ENCODE measurements at regions not wholly inside any gene's neighbourhood (a gene's known extent, or its start where the extent isn't known, plus 50 kb on each side); places are given as distances from the start of the nearest gene placed in this dataset.

DNA sequence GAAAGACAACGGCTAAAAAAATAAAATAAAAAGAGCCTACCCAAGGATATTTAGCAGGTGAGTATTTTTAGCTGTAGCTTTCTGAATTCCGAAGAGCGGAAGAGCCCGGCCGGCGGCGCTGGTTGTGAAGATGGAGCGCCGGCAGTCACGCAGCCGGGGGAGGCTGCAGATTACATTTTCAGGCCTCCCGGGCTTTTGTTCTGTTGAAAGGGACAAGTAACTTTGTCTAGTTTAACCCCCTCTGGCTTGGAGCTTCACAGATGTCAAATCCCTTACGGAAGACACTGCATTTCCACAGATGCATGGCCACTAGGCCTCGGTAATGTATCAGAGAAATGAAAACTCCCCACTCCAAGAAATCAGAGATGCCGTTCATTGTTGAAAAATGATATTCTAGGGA, 497.6 kb upstream of the MKI67 start:
- DNase-seq (ENCODE audit: low read depth): no peak

- DNase-seq (ENCODE audit: low read depth): no peak
These were observed 498.7 kb upstream of the MKI67 start for GRCh38 chr10:128624656-128625530.

- no peak for DNase-seq (ENCODE audit: low read depth)
These were observed 499.7 kb upstream of the MKI67 start for GRCh38 chr10:128625926-128626325.

DNA sequence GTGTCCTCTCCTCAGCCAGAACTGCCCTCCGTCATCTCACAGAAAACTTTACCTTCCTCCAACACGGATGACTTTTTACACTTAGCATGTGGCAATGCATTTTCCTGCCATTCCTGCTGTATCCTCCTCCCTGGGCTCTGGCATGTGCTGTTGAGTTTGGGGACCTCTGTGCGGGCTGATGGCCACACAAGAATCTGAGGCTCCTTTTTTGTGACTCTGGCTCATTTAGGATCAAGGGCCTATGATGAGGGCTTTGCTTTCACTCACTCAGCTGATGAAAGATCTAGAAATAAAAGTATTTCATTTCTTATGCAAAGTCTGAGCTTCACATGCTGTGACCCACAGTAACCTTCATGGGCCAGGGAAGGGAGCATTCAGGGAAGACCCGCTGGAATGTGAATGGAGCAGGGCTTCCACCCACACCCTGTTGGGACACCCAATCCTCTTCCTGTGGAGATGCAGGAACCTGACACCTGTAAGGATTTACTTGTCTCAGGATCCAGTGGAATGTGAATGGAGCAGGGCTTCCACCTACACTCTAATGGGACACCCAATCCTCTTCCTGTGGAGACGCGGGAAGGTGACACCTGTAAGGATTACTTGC, 500.3 kb upstream of the MKI67 start:
- DNase-seq (ENCODE audit: low read depth): no peak

DNA sequence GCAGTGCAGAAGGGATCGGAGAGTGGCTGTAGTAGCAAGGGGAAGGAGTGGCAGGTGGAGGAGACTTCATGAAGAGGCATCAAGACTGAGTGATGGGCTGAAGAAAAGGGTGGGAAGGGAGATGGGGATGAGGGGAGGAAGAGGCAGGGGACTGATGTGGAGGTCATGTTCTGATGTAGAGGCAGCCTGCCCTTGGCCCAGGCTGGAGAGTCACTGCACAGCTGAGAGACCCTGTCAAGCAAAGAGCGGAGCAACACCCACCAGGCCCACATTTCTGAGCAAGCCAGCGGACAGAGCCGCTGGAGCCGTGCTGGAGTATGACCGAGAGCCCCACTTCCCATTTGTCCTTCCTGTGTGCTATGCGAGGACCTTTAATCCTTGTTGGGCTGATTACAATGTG, 501.6 kb upstream of the MKI67 start:
- no peak for DNase-seq (ENCODE audit: low read depth)

- DNase-seq (ENCODE audit: low read depth): no peak
These were observed 502.0 kb upstream of the MKI67 start for GRCh38 chr10:128628252-128628651.

- DNase-seq (ENCODE audit: low read depth): no peak
These were observed 503.2 kb upstream of the MKI67 start for GRCh38 chr10:128629111-128630096.

DNA sequence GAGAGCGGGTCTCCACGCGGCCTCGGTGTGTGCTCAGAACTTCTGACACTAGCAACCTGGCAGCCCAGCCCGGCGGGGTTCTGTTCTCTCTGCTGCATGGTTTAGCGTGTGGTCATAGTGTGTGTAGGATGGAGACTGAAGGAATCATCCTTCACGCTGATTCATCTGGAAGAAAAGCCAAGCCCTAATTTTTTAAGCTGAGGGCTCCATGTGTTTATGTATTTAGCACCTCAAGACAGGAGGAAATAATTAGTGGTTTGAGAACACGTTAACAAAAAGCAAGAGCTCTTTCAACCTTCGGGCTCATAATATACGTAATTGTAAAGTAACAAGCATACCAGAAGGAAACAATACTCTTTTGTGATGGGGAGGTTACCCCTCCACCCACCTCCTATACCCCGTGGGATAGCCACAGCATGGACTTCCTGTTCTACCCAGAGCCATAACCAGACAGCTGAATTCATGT, 504.6 kb upstream of the MKI67 start:
- DNase-seq (ENCODE audit: low read depth): no peak

DNA sequence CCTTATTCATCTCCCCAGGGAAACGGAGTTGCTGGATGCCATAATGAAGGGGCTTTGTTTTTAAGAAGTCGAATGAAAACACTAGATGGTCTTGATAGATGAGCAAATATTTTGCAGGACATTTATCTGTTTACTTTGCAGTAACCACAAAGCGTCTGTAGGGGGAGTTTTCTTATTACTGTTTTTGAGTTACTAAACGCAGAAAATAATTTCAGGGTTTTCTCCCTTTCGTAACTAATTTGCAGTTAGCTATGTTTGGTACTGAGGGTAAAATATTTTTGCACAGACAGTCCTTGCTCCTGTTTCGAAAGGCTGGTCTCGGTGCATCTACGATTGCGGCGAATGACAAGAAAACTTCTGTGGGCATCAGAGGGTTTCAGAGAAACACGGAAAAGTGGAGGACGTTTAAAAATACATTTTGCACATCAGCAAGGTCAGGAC, 505.6 kb upstream of the MKI67 start:
- DNase-seq (ENCODE audit: low read depth): no peak

DNA sequence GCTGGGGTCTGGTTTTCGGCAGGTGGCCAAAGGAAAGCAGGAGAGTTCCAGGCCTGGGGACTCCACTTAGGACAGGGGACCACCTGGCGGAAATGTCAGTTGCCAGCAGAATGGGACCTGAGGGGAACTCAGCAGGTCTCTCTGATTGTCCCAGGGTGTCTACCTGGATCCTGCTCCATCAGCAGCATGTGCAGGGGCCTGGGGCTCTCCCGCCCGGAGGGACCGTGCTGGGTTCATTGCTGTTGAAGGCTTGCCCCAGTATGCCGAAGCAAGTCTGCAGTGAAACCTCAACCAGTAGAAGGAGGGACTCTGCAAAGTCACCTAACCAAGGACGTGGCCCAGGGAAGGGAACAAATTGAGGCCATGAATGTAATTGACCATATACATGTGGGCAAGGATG, 506.5 kb upstream of the MKI67 start:
- no peak for DNase-seq (ENCODE audit: low read depth)

GRCh38 chr10:128633864-128634540, 507.8 kb upstream of the MKI67 start:
- DNase-seq (ENCODE audit: low read depth): no peak

GRCh38 chr10:128642023-128642422, 515.8 kb upstream of the MKI67 start:
- DNase-seq (ENCODE audit: low read depth): no peak

GRCh38 chr10:128642502-128642901, 516.3 kb upstream of the MKI67 start:
- DNase-seq (ENCODE audit: low read depth): no peak

GRCh38 chr10:128643658-128644057, 517.4 kb upstream of the MKI67 start:
- DNase-seq (ENCODE audit: low read depth): no peak

DNA sequence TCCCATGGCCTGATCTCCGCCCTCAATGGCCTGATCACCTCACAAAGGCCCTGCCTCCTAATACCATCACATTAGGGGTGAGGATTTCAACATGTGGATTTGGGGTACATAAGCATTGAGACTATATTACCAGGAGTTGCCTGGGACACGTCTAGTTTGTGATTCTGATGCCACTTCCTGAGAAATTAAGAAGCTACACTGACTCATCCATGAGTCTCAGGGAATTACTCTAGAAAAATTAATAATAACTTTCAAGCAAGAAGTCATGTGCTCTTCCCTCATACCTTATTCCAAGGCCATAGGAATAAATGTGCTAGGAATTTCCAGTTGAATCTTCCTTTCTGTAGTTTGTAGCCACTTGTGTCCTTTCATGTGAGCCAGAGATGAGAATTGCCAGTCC, 519.3 kb upstream of the MKI67 start:
- DNase-seq (ENCODE audit: low read depth): no peak

GRCh38 chr10:128646956-128647355, 520.7 kb upstream of the MKI67 start:
- no peak for DNase-seq (ENCODE audit: low read depth)

DNA sequence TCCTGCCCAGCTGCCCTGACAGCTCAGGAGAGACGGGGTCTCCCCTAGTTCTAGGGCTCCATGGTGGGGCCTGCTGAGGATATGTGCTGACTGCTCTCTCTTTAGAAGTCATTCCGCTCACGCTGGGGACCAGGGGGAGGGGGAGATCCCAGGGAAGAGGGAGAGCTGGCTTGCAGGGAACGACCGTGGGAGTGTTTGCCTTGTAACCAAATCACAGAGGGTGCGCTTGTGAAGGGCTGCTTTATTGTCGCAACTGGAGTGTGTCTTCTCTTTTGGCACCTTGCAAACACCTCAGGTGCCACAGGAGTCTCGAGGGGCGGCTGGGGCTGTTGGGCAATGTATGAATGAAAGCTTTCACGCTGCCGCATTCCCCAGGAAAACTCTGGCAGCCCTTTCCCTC, 531.3 kb upstream of the MKI67 start:
- no peak for DNase-seq (ENCODE audit: low read depth)

DNA sequence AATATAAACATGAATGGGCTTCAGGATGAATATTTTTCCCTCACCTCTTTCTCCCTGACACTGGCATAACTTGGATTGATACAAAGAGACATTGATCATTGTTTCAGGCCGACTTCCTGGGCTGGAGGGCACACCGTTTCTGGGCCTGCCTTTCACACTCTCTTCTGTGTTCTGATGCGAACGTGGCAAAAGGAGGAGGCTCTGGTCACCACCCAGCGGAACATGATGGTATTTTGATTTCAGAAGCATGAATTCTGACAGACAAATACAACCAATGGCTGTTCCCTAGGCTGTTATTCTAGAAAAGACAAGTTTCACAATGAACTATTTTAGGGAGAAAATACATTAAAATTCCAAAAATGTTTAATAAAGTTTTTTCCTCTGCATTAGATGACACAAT, 534.5 kb upstream of the MKI67 start:
- no peak for DNase-seq (ENCODE audit: low read depth)

GRCh38 chr10:128661404-128662197, 535.4 kb upstream of the MKI67 start:
- DNase-seq (ENCODE audit: low read depth): no peak

- no peak for DNase-seq (ENCODE audit: low read depth)
These were observed 536.3 kb upstream of the MKI67 start for GRCh38 chr10:128662520-128662919.

DNA sequence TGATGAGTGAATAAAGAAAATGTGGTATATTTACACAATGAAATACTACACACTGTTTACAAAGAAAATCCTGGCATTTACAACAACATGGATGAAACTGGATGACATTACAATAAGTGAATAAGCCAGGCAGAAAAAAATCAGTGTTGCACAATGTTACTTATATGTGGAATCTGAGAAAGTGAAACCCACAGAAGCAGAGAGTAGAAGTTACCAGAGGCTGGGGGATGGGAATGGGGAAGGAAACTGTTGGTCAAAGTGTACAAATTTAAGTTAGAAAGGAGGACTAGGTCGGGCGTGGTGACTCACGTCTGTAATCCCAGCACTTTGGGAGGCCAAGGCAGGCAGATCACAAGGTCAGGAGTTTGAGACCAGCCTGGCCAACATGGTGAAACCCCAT, 538.5 kb upstream of the MKI67 start:
- DNase-seq (ENCODE audit: low read depth): no peak

Measured in HS-5 (cell line).